Fibroblast of mammary gland (primary cell): ENCODE measurements at regions not wholly inside any gene's neighbourhood (a gene's known extent, or its start where the extent isn't known, plus 50 kb on each side); places are given as distances from the start of the nearest gene placed in this dataset.
"Not testable (repeated sequence)": the region's sequence is repeated elsewhere in the genome, so short reads cannot be mapped to it uniquely, and the experiment has no call there.

Experiments
- DNase-seq: peaks from one replicate; pipeline ENCODE4 v3.0.0-alpha.2; 2010; ENCODE audit warnings: low read depth
- H3K4me3 ChIP-seq: 2 replicates; pipeline ENCODE4 v1.5.1; 2011; ENCODE audit warnings: low read depth, mild to moderate bottlenecking, low read length, moderate library complexity; ENCODE audit not compliant: control insufficient read depth
- TF ChIP-seq, protein P1 (sequence below): conservative IDR thresholded peaks from 2 replicates; pipeline ENCODE4 v1.5.1; 2011; ENCODE audit warnings: low read depth, low read length, inconsistent platforms; ENCODE audit not compliant: control insufficient read depth, insufficient read depth

DNA sequence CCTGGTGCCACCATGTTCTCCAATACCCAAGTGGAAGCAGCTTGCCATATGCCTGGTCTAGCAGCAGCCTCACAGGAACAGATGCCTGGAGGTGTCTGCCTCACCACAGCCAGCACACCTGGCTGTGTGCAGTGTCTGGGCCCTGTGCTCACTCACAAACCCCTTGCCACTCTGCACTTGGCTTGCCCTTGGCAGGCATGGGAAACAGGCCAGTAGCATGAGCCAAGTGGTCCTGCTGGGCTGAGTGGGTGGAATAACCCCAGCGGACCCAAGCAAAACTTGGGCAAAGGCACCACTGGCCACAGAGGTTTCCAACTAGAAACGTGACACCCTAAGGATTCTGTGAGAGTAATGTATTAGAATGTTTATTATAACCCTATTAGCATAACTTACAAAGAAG, 600.5 kb upstream of the GJE1 start:
- TF ChIP-seq, protein P1, sequence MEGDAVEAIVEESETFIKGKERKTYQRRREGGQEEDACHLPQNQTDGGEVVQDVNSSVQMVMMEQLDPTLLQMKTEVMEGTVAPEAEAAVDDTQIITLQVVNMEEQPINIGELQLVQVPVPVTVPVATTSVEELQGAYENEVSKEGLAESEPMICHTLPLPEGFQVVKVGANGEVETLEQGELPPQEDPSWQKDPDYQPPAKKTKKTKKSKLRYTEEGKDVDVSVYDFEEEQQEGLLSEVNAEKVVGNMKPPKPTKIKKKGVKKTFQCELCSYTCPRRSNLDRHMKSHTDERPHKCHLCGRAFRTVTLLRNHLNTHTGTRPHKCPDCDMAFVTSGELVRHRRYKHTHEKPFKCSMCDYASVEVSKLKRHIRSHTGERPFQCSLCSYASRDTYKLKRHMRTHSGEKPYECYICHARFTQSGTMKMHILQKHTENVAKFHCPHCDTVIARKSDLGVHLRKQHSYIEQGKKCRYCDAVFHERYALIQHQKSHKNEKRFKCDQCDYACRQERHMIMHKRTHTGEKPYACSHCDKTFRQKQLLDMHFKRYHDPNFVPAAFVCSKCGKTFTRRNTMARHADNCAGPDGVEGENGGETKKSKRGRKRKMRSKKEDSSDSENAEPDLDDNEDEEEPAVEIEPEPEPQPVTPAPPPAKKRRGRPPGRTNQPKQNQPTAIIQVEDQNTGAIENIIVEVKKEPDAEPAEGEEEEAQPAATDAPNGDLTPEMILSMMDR, result no peak
- H3K4me3 ChIP-seq, result no peak overlapping the region
- DNase-seq, result no peak

DNA sequence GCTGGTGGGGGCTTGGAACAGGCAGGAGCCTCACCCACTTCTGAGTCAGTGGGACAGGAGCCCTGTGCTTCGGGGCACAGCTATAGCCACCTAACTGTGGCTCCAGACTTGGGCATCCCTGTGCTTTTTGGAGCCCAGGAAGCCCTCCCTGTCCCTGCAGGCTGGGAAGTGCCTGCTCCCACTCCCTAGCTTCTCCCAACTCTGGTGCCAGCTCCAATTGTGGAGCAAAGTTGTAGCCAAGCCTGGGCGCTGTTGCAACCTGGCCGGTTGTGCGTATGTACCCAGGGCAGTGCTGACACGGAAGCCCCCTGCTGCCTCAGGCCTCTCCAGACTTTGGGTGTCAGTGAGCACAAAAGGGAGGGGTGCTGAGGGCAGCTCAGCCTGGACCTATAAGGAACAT, 601.7 kb upstream of the GJE1 start:
- no peak for DNase-seq
- no peak overlapping the region for H3K4me3 ChIP-seq
- TF ChIP-seq, protein P1, result no peak

DNA sequence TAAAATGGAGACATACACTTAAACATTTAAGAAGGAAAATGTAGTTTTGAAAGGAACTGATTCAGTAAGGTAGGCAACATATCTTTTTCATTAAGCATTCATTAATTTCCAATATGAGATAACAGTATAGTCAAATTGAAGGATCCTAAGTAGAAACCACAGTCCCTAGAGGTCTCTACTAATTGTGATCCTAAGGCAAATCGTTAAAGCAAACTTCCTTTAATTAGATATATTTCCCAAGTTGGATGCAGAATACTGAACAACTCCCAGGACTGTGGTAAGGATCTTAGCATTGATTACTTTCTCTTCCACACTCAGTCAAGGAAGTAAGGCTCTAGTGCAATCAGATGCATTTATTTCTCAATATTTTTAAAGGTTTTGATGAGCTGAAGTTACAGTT, 604.1 kb upstream of the GJE1 start:
- DNase-seq, result no peak
- TF ChIP-seq, protein P1, result no peak
- H3K4me3 ChIP-seq, result no peak overlapping the region

DNA sequence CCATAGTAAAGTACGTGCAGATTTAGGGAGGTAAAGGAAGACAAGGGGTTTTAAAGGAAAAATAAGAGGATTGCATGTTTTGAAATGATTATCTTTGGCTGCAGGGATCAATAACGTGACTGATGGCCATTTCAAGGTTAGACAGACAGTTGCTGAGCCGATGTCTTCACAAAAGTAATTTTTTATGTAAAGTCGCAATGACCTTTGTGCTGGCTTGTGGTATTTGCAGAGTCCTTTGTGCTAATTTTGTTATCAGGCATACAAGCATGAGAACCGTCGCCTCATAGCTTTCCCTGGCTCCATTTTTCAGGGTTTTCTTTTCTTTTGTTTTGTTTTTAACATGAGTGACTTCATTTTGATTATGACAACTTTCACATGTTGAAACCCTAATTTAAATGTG, 605.7 kb upstream of the GJE1 start:
- H3K4me3 ChIP-seq, result no peak overlapping the region
- TF ChIP-seq, protein P1, result no peak
- DNase-seq, result no peak

DNA sequence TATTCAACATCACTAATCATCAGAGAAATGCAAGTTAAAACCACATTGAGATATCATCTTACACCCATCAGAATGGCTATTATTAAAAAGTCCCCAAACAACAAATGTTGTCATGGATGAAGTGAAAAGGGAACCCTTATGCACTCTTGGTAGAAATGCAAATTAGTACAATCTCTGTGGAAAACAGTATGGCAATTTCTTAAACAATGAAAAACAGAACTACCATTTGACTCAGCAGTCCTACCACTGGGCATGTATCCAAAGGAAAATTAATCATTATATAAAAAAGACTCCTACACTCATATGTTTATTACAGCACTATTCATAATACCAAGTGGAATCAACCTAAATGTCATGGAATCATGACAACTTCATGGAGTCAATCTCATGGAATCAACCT, 611.3 kb upstream of the GJE1 start:
- H3K4me3 ChIP-seq, result no peak overlapping the region
- peak; percentile 57 for DNase-seq
- TF ChIP-seq, protein P1, result no peak

DNA sequence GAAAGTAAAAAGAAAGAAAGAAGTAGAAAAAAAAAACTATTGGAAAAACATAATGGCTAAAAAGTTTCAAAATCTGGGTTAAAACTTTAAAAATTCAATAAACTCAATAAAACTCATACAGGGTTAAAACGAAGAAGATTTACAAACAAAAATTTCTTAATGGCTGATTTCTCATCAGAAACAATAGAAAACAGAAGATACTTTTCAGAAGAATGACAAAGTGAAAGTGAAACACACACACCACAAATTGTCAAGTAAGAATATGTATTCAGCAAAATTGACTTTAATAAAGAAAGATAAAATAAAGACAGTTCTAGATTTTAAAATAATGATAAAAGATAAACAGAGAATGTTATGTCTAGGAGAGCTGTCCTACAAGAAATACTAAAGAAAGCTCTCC, 618.9 kb upstream of the GJE1 start:
- H3K4me3 ChIP-seq, result no peak overlapping the region
- DNase-seq, result peak; percentile 23
- TF ChIP-seq, protein P1, result no peak

DNA sequence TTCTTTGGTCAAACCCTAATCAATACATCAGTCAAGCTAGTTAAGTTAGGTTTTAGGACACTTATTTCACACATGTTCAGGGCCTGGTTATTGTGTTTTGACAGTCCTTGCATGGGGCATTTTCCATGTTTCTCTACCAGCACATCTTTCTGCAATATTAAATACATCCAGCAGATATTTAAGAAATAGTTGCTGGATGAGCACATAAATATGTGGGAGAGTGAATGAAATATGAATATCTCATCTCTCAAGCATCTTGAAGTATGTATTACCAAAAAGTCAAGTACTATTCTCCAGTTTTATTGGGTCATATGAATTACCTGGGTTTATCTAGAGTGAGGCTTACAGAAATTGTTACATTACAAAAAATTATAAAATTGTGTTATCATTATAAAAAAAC, 621.9 kb upstream of the GJE1 start:
- TF ChIP-seq, protein P1, result no peak
- DNase-seq, result no peak

DNA sequence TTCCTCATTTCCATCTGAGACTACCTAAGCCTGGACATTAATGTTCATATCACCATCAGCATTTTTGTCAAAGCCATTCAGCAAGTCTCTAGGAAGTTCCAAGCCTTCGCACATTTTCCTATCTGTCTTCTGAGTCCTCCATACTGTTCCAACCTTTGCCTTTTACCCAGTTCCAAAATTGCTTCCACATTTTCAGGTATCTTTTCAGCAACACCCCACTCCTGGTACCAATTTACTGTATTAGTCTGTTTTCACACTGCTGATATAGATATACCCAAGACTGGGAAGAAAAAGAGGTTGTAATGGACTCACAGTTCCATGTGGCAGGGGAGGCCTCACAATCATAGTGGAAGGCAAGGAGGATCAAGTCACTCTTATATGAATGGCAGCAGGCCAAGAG, 626.7 kb upstream of the GJE1 start:
- H3K4me3 ChIP-seq, DNase-seq: not testable (repeated sequence)

More for the DNA sequence above, 621.9 kb upstream of the GJE1 start:
- no peak overlapping the region for H3K4me3 ChIP-seq

DNA sequence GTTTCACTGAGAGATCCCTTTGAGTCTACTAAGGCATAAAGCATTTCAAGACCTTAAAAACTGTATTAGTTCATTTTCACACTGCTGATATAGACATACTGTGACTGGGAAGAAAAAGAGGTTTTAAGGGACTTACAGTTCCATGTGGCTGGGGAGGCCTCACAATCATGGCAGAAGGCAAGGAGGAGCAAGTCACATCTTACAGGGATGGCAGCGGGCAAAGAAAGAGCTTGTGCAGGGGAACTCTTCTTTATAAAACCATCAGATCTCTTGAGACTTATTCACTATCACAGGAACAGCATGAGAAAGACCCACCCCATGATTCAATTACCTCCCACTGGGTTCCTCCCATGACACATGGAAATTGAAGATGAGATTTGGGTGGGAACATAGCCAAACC, 628.4 kb upstream of the GJE1 start:
- DNase-seq, H3K4me3 ChIP-seq: not testable (repeated sequence)
